ENCODE measurements at regions not wholly inside any gene's neighbourhood (a gene's known extent, or its start where the extent isn't known, plus 50 kb on each side); places are given as distances from the start of the nearest gene placed in this dataset.

DNA sequence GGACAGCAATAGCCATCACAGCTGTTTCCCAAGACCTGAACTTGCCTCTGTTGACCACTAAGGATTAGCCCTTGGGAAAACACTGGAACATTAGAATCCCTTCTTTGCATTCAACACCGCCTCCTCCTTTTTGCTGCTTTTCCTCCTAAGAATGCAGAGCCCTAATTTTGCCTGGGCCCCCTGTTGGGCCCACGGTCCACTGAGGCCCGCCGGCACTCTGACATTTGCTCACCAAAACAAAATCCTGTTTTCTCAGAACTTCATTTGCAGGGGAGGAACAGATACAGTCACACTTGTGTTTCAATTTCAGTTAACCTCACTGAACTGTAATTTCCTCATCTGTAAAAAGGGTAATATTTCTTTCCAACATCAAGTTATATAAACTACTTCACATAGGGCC, 116.0 kb upstream of the JARID2 start:
- TF ChIP-seq, protein P1, sequence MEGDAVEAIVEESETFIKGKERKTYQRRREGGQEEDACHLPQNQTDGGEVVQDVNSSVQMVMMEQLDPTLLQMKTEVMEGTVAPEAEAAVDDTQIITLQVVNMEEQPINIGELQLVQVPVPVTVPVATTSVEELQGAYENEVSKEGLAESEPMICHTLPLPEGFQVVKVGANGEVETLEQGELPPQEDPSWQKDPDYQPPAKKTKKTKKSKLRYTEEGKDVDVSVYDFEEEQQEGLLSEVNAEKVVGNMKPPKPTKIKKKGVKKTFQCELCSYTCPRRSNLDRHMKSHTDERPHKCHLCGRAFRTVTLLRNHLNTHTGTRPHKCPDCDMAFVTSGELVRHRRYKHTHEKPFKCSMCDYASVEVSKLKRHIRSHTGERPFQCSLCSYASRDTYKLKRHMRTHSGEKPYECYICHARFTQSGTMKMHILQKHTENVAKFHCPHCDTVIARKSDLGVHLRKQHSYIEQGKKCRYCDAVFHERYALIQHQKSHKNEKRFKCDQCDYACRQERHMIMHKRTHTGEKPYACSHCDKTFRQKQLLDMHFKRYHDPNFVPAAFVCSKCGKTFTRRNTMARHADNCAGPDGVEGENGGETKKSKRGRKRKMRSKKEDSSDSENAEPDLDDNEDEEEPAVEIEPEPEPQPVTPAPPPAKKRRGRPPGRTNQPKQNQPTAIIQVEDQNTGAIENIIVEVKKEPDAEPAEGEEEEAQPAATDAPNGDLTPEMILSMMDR (IDR thresholded peaks at IDR 0.05; ENCODE audit: low read depth, low read length, poor library complexity, severe bottlenecking): no peak
- TF ChIP-seq EZH2phosphoT487 (IDR thresholded peaks at IDR 0.05; ENCODE audit: borderline replicate concordance, low read length): no peak
